GM19238 (cell line): ENCODE measurements at regions not wholly inside any gene's neighbourhood (a gene's known extent, or its start where the extent isn't known, plus 50 kb on each side); places are given as distances from the start of the nearest gene placed in this dataset.
"Not testable (repeated sequence)": the region's sequence is repeated elsewhere in the genome, so short reads cannot be mapped to it uniquely, and the experiment has no call there.

Experiments
- DNase-seq: peaks from one replicate; pipeline ENCODE4 v3.0.0; 2011; ENCODE audit warnings: low spot score; ENCODE audit not compliant: insufficient read length

- not testable (repeated sequence) for DNase-seq
Measured at GRCh38 chr5:2349768-2350167, 401.7 kb downstream of the IRX2 start.

- DNase-seq: no peak
Measured at GRCh38 chr5:2338686-2339085, 412.8 kb downstream of the IRX2 start.

GRCh38 chr5:2335733-2336515 lies 415.6 kb downstream of the IRX2 start:
- no peak for DNase-seq

- no peak for DNase-seq
Measured at GRCh38 chr5:2335125-2335732, 416.2 kb downstream of the IRX2 start.

GRCh38 chr5:2334719-2335118 lies 416.8 kb downstream of the IRX2 start:
- no peak for DNase-seq

- no peak for DNase-seq
Measured at GRCh38 chr5:2333291-2333690, 418.2 kb downstream of the IRX2 start.

- DNase-seq: no peak
Measured at GRCh38 chr5:2332521-2332920, 419.0 kb downstream of the IRX2 start.

GRCh38 chr5:2330325-2331130 lies 420.9 kb downstream of the IRX2 start:
- DNase-seq: no peak

GRCh38 chr5:2329741-2330140 lies 421.7 kb downstream of the IRX2 start:
- DNase-seq: no peak

- DNase-seq: no peak
Measured at GRCh38 chr5:2326601-2327000, 424.9 kb downstream of the IRX2 start.

GRCh38 chr5:2324788-2325187 lies 426.7 kb downstream of the IRX2 start:
- no peak for DNase-seq

GRCh38 chr5:2320611-2321010 lies 430.9 kb downstream of the IRX2 start:
- no peak for DNase-seq

- DNase-seq: no peak
Measured at GRCh38 chr5:2317540-2317939, 433.9 kb downstream of the IRX2 start.

GRCh38 chr5:2311851-2312250 lies 429.1 kb upstream of the IRX4 start:
- DNase-seq: no peak

- DNase-seq: no peak
Measured at GRCh38 chr5:2310946-2311345, 428.2 kb upstream of the IRX4 start.

GRCh38 chr5:2307631-2308030 lies 424.9 kb upstream of the IRX4 start:
- no peak for DNase-seq

GRCh38 chr5:2306711-2307110 lies 424.0 kb upstream of the IRX4 start:
- DNase-seq: no peak

GRCh38 chr5:2303431-2304100 lies 420.8 kb upstream of the IRX4 start:
- no peak for DNase-seq

- DNase-seq: no peak
Measured at GRCh38 chr5:2302169-2302568, 419.4 kb upstream of the IRX4 start.

GRCh38 chr5:2300861-2301574 lies 418.3 kb upstream of the IRX4 start:
- no peak for DNase-seq

- no peak for DNase-seq
Measured at GRCh38 chr5:2300421-2300820, 417.7 kb upstream of the IRX4 start.
